Left ventricle myocardium superior (tissue), 1 donor: ENCODE measurements at regions not wholly inside any gene's neighbourhood (a gene's known extent, or its start where the extent isn't known, plus 50 kb on each side); places are given as distances from the start of the nearest gene placed in this dataset.

Experiments
- ATAC-seq: fragments of 200-7000 bp; cut with Tn5 transposase; one replicate; pipeline ENCODE4 v1.9.1; 2020; ENCODE audit warnings: mild to moderate bottlenecking, moderate library complexity
- DNase-seq: peaks from one replicate; pipeline ENCODE4 v3.0.0-alpha.2; 2020
- intact Hi-C: fragments of 100-400 bp; cut with micrococcal nuclease; formaldehyde crosslinking; loops from one replicate; pipeline ENCODE4 v1.11.0; 2022
- donor health status: DM: no; HTN: yes; CAD: no; lungs with severe emphysema.

- DNase-seq (no peak), ATAC-seq (no peak)
- intact Hi-C loops: no loop called here
Observed at GRCh38 chr1:30323352-30323751, 400.0 kb downstream of the MATN1 start.

- ATAC-seq (no peak), DNase-seq (no peak)
- intact Hi-C loops: no loop called here
Observed at GRCh38 chr1:30322859-30323257, 400.5 kb downstream of the MATN1 start.

GRCh38 chr1:30321996-30322858 is 401.2 kb downstream of the MATN1 start:
- ATAC-seq (no peak), DNase-seq (no peak)
- intact Hi-C loops: no loop called here

- intact Hi-C loops: no loop called here
- no peak for DNase-seq
- ATAC-seq: no peak
Observed at GRCh38 chr1:30321246-30321910, 402.0 kb downstream of the MATN1 start.

GRCh38 chr1:30320581-30320890 is 402.8 kb downstream of the MATN1 start:
- no peak for DNase-seq
- ATAC-seq: no peak

GRCh38 chr1:30319765-30320580 is 403.4 kb downstream of the MATN1 start:
- DNase-seq (no peak), ATAC-seq (no peak)
- intact Hi-C loops: no loop called here

More at GRCh38 chr1:30320581-30320890, 402.8 kb downstream of the MATN1 start:
- intact Hi-C loops: no loop called here

- ATAC-seq (no peak), DNase-seq (no peak)
- intact Hi-C loops: no loop called here
Observed at GRCh38 chr1:30318864-30319718, 404.3 kb downstream of the MATN1 start.

GRCh38 chr1:30318413-30318812 is 405.0 kb downstream of the MATN1 start:
- ATAC-seq: no peak
- intact Hi-C loops: no loop called here
- no peak for DNase-seq

GRCh38 chr1:30317921-30318320 is 405.5 kb downstream of the MATN1 start:
- ATAC-seq (no peak), DNase-seq (no peak)
- intact Hi-C loops: no loop called here

- DNase-seq: no peak
- intact Hi-C loops: no loop called here
Observed at GRCh38 chr1:30316056-30316455, 407.3 kb downstream of the MATN1 start.

GRCh38 chr1:30315185-30315960 is 408.0 kb downstream of the MATN1 start:
- DNase-seq: no peak
- intact Hi-C loops: no loop called here
- no peak for ATAC-seq

More at GRCh38 chr1:30316056-30316455, 407.3 kb downstream of the MATN1 start:
- no peak for ATAC-seq

GRCh38 chr1:30314591-30314990 is 408.8 kb downstream of the MATN1 start:
- no peak for DNase-seq
- intact Hi-C loops: no loop called here
- no peak for ATAC-seq

- intact Hi-C loops: no loop called here
- DNase-seq: no peak
- ATAC-seq: no peak
Observed at GRCh38 chr1:30313584-30313983, 409.8 kb downstream of the MATN1 start.

- ATAC-seq: no peak
- DNase-seq: no peak
- intact Hi-C loops: no loop called here
Observed at GRCh38 chr1:30313176-30313575, 410.2 kb downstream of the MATN1 start.

GRCh38 chr1:30312226-30312625 is 411.2 kb downstream of the MATN1 start:
- no peak for ATAC-seq
- intact Hi-C loops: no loop called here
- no peak for DNase-seq

- intact Hi-C loops: no loop called here
- ATAC-seq: no peak
- DNase-seq: no peak
Observed at GRCh38 chr1:30311749-30312148, 411.6 kb downstream of the MATN1 start.

GRCh38 chr1:30310966-30311742 is 412.2 kb downstream of the MATN1 start:
- intact Hi-C loops: no loop called here
- no peak for DNase-seq
- no peak for ATAC-seq

GRCh38 chr1:30307182-30307581 is 416.2 kb downstream of the MATN1 start:
- intact Hi-C loops: no loop called here
- DNase-seq (no peak), ATAC-seq (no peak)
